ENCODE measurements at regions not wholly inside any gene's neighbourhood (a gene's known extent, or its start where the extent isn't known, plus 50 kb on each side); places are given as distances from the start of the nearest gene placed in this dataset.

- TF ChIP-seq, protein P1, sequence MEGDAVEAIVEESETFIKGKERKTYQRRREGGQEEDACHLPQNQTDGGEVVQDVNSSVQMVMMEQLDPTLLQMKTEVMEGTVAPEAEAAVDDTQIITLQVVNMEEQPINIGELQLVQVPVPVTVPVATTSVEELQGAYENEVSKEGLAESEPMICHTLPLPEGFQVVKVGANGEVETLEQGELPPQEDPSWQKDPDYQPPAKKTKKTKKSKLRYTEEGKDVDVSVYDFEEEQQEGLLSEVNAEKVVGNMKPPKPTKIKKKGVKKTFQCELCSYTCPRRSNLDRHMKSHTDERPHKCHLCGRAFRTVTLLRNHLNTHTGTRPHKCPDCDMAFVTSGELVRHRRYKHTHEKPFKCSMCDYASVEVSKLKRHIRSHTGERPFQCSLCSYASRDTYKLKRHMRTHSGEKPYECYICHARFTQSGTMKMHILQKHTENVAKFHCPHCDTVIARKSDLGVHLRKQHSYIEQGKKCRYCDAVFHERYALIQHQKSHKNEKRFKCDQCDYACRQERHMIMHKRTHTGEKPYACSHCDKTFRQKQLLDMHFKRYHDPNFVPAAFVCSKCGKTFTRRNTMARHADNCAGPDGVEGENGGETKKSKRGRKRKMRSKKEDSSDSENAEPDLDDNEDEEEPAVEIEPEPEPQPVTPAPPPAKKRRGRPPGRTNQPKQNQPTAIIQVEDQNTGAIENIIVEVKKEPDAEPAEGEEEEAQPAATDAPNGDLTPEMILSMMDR (IDR thresholded peaks at IDR 0.05; ENCODE audit: extremely low read depth in 1 of 2, insufficient read depth in 1 of 2, low read depth in 1 of 2, low read length in 2 of 2), result no peak
- TF ChIP-seq EZH2 (IDR thresholded peaks at IDR 0.05; ENCODE audit: borderline replicate concordance, low read depth, low read length, severe bottlenecking), result no peak
- TF ChIP-seq POLR2A (IDR thresholded peaks at IDR 0.05; ENCODE audit: low read depth, low read length), result no peak
- TF ChIP-seq, protein P2, sequence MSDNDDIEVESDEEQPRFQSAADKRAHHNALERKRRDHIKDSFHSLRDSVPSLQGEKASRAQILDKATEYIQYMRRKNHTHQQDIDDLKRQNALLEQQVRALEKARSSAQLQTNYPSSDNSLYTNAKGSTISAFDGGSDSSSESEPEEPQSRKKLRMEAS (IDR thresholded peaks at IDR 0.05; ENCODE audit: insufficient read depth, insufficient read length), result no peak
- no peak for TF ChIP-seq POLR2AphosphoS5 (IDR thresholded peaks at IDR 0.05; ENCODE audit: insufficient read depth, low read depth, low read length)
- no peak for TF ChIP-seq FOS (IDR thresholded peaks at IDR 0.05; ENCODE audit: borderline replicate concordance, insufficient read depth, low read length)
- TF ChIP-seq GATA2 (IDR thresholded peaks at IDR 0.05; ENCODE audit: insufficient read depth, insufficient read length, low read depth, low read length), result no peak
Observed at GRCh38 chr20:57988828-57989227, 239.6 kb downstream of the ANKRD60 start.
